ENCODE measurements at regions not wholly inside any gene's neighbourhood (a gene's known extent, or its start where the extent isn't known, plus 50 kb on each side); places are given as distances from the start of the nearest gene placed in this dataset.

GRCh38 chr20:6450841-6451240 lies 316.6 kb upstream of the BMP2 start:
- H3K27ac Mint-ChIP-seq (ENCODE audit: unreplicated experiment) = no peak overlapping the region
- no peak for TF ChIP-seq CTCF (conservative IDR thresholded peaks at IDR 0.05)

DNA sequence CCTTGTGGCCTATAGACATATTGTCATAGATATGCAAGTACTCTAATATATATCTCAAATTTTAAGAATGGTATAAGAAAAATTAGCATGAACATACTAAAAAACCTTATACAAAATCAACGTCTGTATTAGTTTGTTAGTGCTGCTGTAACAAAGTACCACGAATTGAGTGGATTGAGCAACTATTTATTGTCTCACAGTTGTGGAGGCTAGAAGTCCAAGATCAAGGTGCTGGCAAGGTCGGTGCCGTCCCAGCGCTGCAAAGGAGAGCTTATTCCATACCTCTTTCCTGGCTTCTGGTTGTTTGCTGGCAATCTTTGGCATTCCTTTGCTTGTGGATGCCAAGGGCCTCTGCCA lies 317.6 kb upstream of the FERMT1 start:
- peaks cover 4% of the 10 kb centered on the region for H3K9me3 Mint-ChIP-seq
- no peaks in the 10 kb centered on the region for H3K4me1 Mint-ChIP-seq
- H3K27ac Mint-ChIP-seq (ENCODE audit: unreplicated experiment) = no peak overlapping the region
- DNase-seq (ENCODE audit: low read depth, low spot score) = no peak
- H3K27me3 Mint-ChIP-seq (ENCODE audit: low read depth) = no peaks in the 10 kb centered on the region
- H3K4me3 Mint-ChIP-seq = no peak overlapping the region
- no peaks in the 10 kb centered on the region for H3K36me3 Mint-ChIP-seq (ENCODE audit: low read depth)
- TF ChIP-seq CTCF (conservative IDR thresholded peaks at IDR 0.05) = no peak

More at GRCh38 chr20:6450841-6451240, 316.6 kb upstream of the BMP2 start:
- no peaks in the 10 kb centered on the region for H3K4me1 Mint-ChIP-seq
- H3K36me3 Mint-ChIP-seq (ENCODE audit: low read depth) = no peaks in the 10 kb centered on the region
- H3K9me3 Mint-ChIP-seq = peaks cover 7% of the 10 kb centered on the region
- DNase-seq (ENCODE audit: low read depth, low spot score) = no peak
- H3K4me3 Mint-ChIP-seq = no peak overlapping the region
- H3K27me3 Mint-ChIP-seq (ENCODE audit: low read depth) = no peaks in the 10 kb centered on the region

- no peak overlapping the region for H3K27ac Mint-ChIP-seq (ENCODE audit: unreplicated experiment)
- H3K27me3 Mint-ChIP-seq (ENCODE audit: low read depth) = no peaks in the 10 kb centered on the region
- TF ChIP-seq CTCF (conservative IDR thresholded peaks at IDR 0.05) = no peak
- DNase-seq (ENCODE audit: low read depth, low spot score) = no peak
- peaks cover 4% of the 10 kb centered on the region for H3K9me3 Mint-ChIP-seq
- no peaks in the 10 kb centered on the region for H3K36me3 Mint-ChIP-seq (ENCODE audit: low read depth)
- H3K4me3 Mint-ChIP-seq = no peak overlapping the region
- no peaks in the 10 kb centered on the region for H3K4me1 Mint-ChIP-seq
Measured at GRCh38 chr20:6439737-6440442, 317.1 kb upstream of the FERMT1 start.

GRCh38 chr20:6434131-6434530 lies 311.3 kb upstream of the FERMT1 start:
- Mint-ChIP-seq H3K36me3 (ENCODE audit: low read depth) (no peaks in the 10 kb centered on the region), H3K27ac (ENCODE audit: unreplicated experiment) (no peak overlapping the region), H3K4me1 (no peaks in the 10 kb centered on the region), H3K9me3 (peaks cover 4% of the 10 kb centered on the region), H3K27me3 (ENCODE audit: low read depth) (no peaks in the 10 kb centered on the region), H3K4me3 (no peak overlapping the region)
- DNase-seq (ENCODE audit: low read depth, low spot score) = no peak
- TF ChIP-seq CTCF (conservative IDR thresholded peaks at IDR 0.05) = no peak

DNA sequence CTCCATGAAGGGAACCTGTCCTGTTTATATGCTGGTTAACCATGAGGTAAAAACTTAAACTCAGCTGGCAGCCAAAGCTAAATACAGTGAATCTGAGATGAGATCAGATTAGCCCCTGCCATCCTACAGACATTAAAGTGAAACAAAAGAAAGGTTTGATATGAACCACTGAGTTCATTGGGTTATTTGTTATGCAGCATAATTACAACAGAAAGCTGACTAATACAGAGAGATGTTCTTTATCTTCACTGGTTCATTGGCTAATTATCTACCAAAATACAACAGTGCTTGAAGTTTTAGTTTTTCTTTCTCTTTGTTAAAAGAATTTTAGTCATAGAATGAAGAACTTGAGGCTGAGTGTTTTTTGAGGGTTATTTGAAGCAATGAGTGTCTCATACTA lies 307.6 kb upstream of the FERMT1 start:
- H3K27ac Mint-ChIP-seq (ENCODE audit: unreplicated experiment) = no peak overlapping the region
- no peaks in the 10 kb centered on the region for H3K4me1 Mint-ChIP-seq
- no peaks in the 10 kb centered on the region for H3K27me3 Mint-ChIP-seq (ENCODE audit: low read depth)
- TF ChIP-seq CTCF (conservative IDR thresholded peaks at IDR 0.05) = no peak
- H3K4me3 Mint-ChIP-seq = no peak overlapping the region
- no peak for DNase-seq (ENCODE audit: low read depth, low spot score)
- H3K36me3 Mint-ChIP-seq (ENCODE audit: low read depth) = no peaks in the 10 kb centered on the region
- H3K9me3 Mint-ChIP-seq = no peaks in the 10 kb centered on the region
